Epithelial cell of prostate (primary cell): ENCODE measurements at regions not wholly inside any gene's neighbourhood (a gene's known extent, or its start where the extent isn't known, plus 50 kb on each side); places are given as distances from the start of the nearest gene placed in this dataset.
A peak's percentile ranks its signal among the peaks of the same experiment; 100 is the strongest.

Experiments used
- DNase-seq: peaks from one replicate; pipeline ENCODE4 v3.0.0-alpha.2; 2011; ENCODE audit warnings: low read depth, low spot score
- H3K27ac ChIP-seq: fragments of 450-650 bp; 2 replicates; pipeline ENCODE4 v1.5.1; 2017; ENCODE audit warnings: mild to moderate bottlenecking

DNA sequence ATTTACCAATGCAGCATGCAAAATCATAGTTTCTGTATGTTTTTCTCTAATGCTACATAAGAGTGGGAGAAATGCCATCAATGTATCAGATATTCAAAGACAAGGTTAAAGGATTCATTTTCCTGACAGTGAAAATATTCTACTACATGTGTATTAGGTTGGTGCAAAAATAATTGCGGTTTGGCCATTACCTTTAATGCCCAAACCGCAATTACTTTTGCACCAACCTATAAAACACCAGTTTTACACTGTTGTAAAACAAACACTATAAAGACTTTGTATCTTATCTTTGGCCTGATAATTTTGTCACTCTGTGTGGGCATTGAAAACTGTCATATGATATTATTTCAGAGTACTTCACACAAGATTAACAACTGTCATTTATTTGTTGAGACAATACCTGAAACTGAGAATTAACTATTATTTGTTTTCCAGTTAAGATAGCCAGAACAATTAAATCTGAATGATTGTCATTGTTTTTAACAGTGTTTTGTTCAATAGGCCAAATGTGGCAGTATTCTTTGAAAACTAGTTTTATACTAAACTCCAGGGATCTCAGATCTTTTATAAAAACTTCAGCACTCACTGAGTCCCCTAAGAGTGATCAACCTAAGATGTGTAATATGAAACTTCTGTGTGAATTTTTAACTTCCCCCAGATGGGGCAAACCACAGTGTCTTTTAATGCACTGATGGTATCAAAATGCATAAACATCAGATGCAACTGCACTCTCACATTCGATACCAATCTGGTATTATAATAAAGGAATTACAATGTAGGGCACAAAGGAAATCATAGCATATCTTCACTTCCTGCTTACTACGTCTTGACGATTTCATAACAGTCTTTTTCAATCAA, 53.8 kb upstream of the FBN2 start:
- H3K27ac ChIP-seq: no peak overlapping the region
- no peak for DNase-seq

DNA sequence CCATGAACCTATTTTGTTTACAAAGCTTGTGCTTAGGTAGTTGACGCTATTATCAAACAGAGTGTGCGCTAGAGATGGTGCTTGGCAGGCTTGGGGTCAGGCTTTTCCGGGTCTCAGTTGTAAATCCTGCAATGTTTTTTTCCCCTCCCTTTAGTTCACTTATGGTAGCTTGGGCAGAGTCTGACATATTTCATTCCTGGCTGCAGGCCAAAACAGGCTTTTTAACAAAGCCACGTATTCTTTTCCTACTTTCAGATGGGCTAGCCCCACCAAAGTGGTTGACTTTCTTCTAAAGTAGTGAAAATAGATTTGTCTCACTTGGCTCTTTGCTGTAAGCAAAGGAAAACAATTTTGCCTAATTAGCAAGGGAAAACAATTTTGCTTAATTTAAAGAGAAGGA, 58.0 kb upstream of the FBN2 start:
- no peak for DNase-seq
- H3K27ac ChIP-seq: no peak overlapping the region

DNA sequence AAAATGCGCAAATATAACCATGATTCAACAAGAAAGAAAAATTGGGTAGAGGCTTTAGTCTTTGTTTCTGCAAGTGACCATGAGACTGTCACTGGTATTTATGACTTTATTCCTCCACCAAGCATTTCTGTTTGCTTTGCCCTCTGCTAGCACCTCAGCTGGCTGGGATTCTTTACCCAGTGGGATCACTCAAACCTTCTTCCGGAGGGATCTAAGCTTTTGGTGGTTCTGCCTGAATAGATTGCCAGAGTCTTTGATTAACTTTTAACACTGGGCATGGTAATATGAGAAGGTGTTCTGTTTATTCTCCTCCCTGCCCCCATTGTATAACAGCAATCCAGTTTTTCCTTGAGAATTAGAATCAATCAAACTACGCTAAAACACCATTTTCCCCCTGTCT, 59.1 kb upstream of the FBN2 start:
- no peak for DNase-seq
- no peak overlapping the region for H3K27ac ChIP-seq

DNA sequence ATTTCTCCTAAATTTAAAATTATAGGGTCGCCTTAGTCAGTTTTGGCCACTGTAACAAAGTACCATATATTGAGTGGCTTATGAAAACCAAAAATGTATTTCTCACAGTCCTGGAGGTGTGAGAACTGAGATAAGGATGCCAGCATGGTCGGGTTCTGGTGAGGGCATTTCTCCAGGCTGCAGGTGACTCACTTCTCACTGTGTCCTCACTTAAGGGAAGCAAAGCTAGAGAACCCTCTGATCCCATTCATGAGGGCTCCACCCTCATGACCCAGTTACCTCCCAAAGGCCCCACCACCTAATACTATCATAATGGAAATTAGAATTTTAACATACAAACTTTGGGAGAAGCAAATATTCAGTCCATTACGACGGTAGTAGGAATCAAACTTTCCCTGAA, 75.1 kb upstream of the FBN2 start:
- H3K27ac ChIP-seq: no peak overlapping the region
- DNase-seq: no peak

DNA sequence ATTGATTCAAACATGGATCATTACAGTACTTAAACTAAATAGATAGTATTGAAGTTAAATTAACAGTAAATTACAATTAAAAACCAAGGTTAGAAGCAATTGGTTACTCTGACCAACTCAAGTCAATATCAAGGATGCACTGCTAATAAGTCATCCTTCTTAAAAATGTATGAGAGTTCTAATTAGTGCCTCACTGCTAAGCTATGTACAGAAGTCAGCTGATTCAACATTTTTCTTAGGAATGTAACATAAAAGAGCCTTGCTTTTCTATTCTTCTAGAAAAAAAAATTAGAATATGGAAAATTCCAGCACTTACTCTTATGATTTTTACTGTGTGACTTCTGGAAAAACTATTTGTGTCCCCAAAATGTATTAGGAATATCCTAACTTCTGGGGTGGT, 75.7 kb upstream of the FBN2 start:
- no peak overlapping the region for H3K27ac ChIP-seq
- no peak for DNase-seq

DNA sequence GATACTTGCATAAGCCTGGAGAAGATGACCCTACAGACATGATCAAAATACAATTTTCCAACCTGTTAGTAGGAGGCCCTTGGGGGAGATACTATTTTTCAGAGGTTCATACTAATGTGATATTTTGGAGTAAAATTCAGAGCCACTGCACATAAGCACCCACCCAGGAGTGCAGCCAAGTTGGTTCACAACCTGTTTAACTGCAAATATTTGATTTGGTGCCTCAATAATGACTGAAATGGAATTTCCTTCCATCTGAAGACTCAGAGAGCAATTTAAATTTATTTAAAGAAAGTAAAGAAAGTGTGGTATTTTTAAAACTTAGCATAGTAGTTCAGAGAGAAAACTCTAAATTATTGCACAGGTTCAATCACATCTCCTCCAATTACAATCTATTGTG, 77.5 kb upstream of the FBN2 start:
- no peak overlapping the region for H3K27ac ChIP-seq
- DNase-seq: no peak

DNA sequence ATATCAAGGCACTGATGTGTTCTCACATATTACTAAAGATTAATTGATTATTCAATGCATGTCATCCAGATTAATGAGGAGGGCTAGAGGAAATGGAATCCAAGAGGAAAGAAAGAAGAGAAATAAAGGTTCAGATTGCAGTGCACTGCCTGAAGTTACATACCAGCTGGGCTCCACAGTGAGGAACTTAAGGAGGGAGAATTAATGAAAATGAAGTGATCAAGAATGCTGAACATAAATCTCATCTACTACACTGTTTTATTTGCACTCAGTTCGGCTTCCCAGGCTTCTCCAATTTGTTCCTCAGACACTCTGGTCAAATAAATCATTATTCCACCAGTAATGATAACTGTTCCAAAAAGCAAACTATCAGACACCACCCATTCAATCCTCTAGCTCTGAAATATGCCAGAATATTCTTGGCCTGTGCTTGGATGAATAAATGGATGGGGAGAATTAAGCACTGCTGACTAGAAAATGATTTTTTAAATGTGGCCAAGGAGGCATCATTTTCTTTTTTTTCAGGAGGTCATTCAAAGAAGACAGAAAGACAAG, 88.6 kb upstream of the FBN2 start:
- DNase-seq: no peak
- no peak overlapping the region for H3K27ac ChIP-seq

DNA sequence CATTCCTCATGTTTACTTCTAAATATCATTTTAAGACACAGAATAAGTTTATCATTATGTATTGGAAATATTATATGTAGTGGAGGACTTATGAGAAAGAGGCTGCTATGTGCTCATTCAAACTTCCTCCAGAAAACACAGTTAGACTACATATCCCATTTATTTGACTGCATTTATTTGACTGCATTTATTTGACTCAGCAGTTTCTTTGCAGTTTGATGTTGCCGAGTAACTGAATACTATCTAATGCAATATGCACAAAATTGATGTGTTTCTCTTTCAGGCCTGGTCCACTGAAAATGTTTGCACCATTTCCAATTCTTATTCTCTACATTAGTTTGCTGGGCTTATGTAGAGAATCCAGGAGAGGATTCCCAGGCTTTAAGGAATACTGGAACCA, 89.9 kb upstream of the FBN2 start:
- DNase-seq: no peak
- no peak overlapping the region for H3K27ac ChIP-seq

DNA sequence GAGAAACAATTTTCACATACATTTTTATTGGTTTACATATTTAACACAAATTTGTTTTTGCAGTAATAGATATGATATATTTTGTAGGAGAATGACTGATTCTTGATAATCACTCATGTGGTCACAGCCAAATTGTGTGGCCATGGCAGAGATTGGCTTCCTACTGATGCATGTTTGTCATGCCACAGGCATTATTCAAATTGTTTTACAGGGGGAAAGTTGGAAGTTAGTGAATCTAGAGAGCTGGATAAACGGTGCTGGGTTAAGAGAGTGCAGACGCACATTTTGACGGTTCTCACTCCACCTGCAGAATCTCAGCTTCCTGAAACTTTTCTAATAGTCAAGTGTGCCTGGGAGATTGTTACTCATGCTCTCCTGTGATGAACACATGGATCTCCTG, 91.1 kb upstream of the FBN2 start:
- no peak overlapping the region for H3K27ac ChIP-seq
- DNase-seq: no peak

DNA sequence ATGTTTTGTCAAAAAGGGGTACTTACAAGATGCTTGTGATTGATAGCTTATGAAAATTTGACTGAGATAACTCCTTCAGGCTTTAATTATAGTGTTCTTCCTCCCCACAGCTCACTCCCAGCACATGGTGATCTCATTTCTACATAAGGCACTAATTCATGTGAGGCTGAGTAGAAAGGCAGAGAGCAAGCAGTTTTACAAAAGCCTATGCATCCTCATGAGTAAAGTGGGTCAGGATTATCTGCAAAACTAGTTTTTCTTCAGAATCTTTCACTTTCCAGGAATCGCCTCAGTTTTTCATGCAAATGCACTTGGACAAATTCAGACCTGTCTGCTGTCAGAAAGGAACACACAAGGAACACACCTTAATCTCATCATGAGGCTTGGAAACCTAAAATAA, 92.1 kb upstream of the FBN2 start:
- DNase-seq: no peak
- H3K27ac ChIP-seq: no peak overlapping the region

DNA sequence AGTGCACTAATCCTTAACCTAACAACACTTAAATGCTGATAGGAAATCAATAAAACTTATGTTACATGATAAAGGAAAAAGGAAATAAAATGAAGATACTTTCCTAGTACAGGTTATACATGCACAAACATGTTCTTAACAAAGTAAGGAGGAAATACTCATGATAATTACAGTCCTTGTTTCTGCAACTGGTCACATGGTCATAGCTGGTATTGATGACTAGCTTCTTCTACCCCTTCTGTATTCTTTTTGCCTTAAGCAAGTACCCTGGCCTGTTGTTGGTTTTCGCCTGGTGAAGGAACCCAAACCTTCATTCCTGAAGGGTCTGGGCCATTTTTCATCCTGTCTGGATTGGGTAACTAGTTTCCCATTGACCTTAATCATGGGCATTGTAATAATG, 93.7 kb upstream of the FBN2 start:
- peak; percentile 18 for DNase-seq
- peak overlapping the region; percentile 64 for H3K27ac ChIP-seq

DNA sequence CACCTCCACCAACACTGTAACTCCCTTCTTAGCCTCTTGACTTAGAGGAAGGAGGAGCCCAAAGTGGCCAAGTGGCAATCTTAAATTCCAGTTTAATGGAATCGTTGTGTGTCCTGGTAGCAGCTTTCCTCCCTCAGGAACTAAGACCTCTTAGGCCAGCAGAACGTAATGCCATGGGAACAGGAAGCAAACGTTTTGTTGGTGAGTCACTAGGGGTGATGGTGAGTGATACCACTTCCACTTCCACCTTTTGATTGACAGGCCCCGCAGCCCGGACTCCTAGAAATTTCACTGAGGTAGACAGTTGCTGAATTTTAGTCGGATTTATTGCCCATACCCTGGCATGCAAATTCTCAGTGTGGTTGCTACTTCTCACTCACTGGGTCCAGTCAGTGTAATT, 94.2 kb upstream of the FBN2 start:
- DNase-seq: no peak

DNA sequence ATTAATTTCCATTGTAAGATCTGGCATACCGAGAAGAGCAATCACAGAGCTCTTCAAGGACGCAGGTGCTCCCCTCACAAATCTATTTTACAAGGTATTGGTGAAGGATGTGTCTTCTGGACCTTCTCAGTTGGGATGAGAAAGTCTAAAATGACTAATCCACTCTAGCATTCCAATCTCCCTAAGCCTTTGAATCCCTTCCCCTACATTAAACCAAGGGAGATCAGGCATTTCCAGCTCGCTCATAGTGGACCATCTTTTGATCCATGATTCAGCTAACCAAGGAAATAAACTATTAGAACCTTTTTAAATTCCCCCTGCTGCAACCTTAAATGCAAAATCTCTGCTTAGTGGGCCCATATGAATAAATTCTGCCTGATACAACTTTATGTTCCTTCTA, 95.9 kb upstream of the FBN2 start:
- no peak for DNase-seq
- no peak overlapping the region for H3K27ac ChIP-seq

More for the DNA sequence above, 94.2 kb upstream of the FBN2 start:
- peak overlapping the region; percentile 64 for H3K27ac ChIP-seq

DNA sequence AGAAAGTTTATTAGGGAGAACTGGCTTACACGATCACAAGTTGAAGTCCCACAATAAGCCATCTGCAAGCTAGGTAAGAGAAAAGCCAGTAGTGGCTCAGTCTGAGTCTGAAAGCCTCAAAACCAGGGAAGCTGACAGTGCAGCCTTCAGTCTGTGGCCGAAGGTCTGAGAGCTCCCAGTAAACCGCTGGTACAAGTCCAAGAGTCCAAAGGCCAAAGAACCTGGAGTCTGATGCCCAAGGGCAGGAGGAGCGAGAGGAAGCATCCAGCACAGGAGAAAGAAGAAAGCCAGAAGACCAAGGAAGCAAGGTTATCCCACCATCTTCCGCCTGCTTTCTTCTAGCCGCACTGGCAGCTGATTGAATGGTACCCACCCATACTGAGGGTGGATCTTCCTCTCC, 97.3 kb upstream of the FBN2 start:
- H3K27ac ChIP-seq: no peak overlapping the region
- no peak for DNase-seq

DNA sequence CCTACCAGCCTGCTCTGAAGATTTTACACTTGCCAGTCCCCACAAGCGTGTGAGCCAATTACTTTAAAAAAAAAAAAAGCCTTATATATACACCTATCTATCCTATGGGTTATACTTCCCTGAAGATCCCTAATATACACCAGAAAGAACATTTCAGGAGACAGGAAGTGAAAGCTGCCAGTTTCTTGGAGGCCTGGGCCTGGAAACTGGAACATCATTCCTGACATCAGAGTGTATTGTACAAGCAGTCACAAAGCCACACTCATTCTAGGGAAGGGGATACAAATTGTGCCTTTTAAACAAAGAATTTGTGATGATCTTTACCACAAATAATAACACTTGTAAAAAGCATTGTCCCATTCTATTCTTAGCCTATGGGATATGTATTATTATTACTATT, 98.3 kb upstream of the FBN2 start:
- no peak for DNase-seq
- H3K27ac ChIP-seq: no peak overlapping the region

DNA sequence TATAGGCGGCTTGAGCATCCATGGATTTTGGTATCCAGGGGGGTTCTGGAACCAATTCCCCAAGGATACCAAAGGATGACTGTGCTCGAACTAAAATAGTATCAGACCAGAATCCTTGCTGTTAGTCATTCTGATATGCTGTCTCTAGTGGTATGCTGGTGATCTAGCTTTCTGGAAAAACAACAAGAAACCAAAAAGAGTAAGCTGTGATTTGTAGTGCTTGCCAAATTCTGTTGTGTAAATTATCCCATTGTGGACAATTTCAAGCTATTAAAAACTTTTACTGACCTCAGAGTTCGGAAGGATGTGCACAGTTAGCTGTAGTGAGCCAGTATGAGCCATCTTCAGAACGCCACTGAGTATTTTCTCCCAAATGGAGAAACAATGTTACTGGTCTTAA, 99.0 kb upstream of the FBN2 start:
- no peak overlapping the region for H3K27ac ChIP-seq
- no peak for DNase-seq

DNA sequence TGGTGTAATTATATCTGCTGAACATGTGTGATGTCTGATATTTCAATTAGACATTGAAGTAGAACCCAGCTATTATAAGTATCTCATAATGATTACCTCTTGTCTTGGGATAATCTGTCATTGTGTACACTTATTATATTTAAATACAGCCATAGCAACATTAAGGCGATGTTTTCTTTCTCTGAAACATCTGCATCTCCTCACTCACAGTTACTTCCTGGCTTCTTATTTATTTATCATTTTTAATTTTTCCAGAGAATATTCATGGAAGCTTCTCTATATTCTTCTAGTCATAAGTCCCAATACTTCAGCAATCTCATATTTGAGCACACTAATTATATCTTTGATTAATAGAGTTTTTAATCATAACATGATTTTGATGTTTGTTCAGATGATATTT, 103.8 kb upstream of the FBN2 start:
- DNase-seq: no peak

DNA sequence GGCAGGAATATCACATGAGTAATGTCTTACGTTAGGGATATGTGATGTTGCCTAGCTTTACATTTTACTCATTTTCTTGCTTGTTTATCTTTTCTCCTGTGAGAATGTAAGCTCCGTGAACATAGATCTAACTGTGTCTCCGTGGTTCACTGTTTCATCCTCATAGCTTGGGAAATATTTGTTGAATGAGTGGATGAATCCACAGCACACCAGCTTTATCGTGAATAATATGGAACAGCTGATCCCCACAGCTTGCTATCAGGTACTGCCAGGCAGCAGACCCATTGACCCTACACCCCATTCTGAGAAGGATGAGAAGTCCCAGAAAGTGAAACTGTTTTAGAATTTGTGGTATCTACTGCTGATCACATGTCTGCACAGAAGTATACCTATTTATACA, 106.8 kb upstream of the FBN2 start:
- no peak for DNase-seq
- no peak overlapping the region for H3K27ac ChIP-seq

More for the DNA sequence above, 103.8 kb upstream of the FBN2 start:
- no peak overlapping the region for H3K27ac ChIP-seq

DNA sequence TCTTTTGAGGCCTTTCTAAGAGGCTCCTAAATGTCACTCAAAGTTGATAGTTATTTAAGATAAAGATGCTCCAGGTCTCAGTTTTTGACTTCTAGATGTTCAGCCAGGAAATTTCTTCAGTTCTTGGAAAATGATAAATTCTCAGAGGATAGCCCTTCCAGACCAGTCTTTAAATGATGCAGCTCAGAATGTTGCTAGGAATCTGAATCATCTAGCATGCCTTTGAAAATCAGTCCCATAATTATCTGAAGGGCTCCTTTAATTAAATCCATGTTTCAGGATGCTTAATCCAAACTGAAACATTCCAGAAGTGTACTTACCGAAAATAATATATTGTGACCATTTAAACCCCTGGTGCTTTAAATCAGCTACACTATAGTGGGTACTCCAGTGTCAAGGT, 107.5 kb upstream of the FBN2 start:
- H3K27ac ChIP-seq: no peak overlapping the region

DNA sequence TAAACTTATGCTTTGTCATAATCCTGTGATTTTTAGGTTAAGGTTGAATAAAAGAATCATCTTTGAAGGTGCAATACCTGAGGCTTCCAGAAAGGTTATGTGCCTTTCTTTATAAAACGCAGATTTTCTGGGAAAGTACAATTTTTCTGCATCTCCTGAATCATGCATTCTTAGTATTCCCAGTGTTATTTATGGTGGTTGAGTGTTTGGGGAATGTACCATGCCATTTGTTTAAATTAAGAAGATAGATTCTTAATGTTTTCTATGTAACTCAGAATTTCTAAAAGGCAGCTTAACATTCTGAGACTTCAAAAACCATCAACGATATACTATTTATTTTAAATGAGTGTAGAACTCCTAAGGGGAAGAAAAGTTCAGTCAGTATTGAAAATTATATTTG, 108.1 kb upstream of the FBN2 start:
- H3K27ac ChIP-seq: no peak overlapping the region
- no peak for DNase-seq

More for the DNA sequence above, 107.5 kb upstream of the FBN2 start:
- no peak for DNase-seq

DNA sequence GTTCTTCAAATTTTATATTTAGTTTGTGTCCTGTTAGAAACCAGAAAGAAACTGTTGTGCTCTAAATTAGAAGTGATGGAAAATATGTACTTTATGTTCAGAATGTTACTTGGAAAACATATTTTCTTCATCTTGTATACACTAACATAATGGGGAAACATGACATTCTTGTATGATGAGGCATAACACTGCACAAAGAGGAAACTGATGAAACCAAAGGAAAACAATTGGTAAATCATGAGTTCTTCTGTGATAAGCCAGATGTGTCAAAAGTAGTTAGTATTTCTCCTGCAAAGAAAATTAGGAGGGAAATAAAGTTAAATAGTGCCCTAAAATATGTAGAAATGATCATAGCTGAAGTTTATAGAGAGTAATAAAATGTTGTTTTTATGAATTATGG, 111.1 kb upstream of the FBN2 start:
- DNase-seq: no peak
- peak overlapping the region; percentile 38 for H3K27ac ChIP-seq

DNA sequence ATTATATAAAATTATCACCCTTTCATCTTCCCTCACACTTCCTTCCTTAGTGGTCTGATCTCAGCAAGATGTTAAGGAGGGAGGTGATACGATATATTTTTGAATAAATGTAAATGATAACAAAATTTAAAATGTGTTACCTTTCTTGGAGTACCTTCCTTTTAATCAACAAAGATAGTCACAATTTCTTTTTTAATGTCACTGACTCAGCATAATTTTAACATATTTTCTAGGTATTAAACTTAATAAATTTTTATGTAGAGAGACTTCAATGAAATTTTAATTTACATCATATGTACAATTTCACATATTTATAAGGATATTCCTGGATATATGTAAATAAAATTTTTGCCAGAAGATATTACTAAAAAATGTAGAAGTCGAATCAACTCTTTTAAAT, 125.0 kb upstream of the FBN2 start:
- no peak for DNase-seq
- no peak overlapping the region for H3K27ac ChIP-seq
